Astrocyte of the hippocampus (primary cell): ENCODE measurements at regions not wholly inside any gene's neighbourhood (a gene's known extent, or its start where the extent isn't known, plus 50 kb on each side); places are given as distances from the start of the nearest gene placed in this dataset.
"Not testable (repeated sequence)": the region's sequence is repeated elsewhere in the genome, so short reads cannot be mapped to it uniquely, and the experiment has no call there.

Experiments
- DNase-seq: peaks from one replicate; pipeline ENCODE4 v3.0.0; 2011; ENCODE audit warnings: low read depth, low spot score

DNA sequence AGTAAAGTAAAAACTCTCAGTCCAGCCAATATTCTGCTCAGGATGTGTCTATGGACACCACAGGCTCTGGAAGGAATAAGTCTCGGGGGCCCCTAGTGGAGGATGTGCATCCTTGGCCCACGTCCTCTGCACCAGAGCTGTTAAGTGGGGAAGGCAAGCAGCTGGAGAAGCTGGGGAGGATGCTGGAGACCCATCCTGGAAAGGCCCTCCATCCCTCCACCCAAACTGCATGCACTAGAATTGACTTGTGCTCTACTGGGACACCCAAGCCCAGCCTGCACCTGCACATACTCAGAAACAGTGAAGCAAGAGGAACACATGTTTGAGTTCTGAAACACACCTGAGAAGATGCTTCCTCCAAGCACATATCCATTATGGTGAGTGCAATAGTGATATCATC lies 307.8 kb downstream of the TSHZ3 start:
- no peak for DNase-seq

DNA sequence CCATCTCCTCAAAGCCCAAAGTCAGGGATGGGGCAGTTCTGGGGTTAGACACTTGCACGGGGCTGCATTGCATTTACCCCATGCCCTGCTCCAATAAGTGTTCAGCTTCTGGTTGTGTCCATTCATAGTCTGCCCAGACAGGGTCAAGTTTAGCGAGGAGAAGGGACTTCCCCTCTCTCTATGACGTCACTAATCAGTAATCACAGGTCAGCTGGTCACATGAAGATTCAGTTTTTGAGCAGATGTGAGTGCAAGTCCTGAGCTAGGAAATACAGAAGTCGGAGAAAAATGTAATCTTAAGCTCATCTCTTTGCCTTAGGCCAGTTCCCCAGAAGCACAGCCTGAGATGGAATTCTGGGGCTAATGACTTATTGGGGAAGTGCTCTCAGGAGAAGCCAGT lies 310.1 kb downstream of the TSHZ3 start:
- no peak for DNase-seq

GRCh38 chr19:31037286-31037980 lies 311.8 kb downstream of the TSHZ3 start:
- DNase-seq = no peak

GRCh38 chr19:31031455-31031854 lies 317.8 kb downstream of the TSHZ3 start:
- DNase-seq = not testable (repeated sequence)

GRCh38 chr19:31023038-31023437 lies 326.2 kb downstream of the TSHZ3 start:
- DNase-seq = no peak

DNA sequence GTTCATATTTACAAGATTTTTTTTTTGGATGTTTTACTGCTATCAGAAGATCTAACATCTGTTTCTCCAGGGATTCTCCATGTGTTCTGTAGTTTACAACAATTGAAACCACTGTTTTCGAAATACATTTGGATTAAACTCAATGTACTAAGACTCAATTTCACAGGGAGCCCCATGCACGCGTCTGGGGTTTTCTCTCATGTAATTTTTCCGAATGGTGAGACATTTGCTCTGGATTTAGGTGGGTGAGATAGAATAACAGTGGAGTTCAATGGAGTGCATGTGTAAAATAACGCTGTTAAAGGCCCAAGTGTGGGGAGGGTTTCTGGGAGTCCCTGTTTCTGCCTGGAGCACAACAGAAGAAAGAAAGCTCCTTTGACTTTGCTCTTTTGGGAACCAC lies 330.3 kb downstream of the TSHZ3 start:
- DNase-seq = no peak

- DNase-seq = no peak
Observed at GRCh38 chr19:31015778-31016177, 333.5 kb downstream of the TSHZ3 start.

- no peak for DNase-seq
Observed at GRCh38 chr19:31014668-31015067, 334.6 kb downstream of the TSHZ3 start.

DNA sequence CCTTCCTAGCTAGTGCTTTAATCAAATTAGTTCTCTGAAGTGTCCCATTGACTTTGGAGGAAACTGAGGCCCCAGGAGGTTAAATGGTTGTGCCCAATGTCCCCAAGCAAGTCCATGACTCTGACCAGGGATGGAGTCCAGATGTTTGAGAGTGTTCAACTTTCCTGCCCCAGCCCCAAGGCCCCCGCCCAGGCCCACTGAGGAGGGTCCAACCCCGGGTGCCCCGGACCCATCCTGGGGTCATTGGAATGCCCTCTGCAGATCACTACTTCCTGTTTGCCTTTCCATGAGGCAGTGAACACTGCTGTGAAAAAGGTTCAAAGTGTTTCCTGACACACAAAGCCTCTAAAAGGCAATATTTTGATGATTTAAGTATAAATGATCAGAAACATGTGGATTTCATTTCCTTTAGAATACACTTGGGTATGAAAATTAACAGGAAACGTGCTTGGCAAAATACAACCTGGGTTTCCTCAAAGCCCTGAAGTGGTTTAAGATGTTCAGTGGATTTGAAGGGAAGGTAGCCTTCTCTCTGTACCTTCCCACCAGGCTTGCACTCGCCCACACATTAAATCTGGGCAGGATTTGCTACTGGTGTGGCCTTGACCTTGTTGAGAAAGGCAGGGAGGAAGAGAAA lies 335.7 kb downstream of the TSHZ3 start:
- no peak for DNase-seq

DNA sequence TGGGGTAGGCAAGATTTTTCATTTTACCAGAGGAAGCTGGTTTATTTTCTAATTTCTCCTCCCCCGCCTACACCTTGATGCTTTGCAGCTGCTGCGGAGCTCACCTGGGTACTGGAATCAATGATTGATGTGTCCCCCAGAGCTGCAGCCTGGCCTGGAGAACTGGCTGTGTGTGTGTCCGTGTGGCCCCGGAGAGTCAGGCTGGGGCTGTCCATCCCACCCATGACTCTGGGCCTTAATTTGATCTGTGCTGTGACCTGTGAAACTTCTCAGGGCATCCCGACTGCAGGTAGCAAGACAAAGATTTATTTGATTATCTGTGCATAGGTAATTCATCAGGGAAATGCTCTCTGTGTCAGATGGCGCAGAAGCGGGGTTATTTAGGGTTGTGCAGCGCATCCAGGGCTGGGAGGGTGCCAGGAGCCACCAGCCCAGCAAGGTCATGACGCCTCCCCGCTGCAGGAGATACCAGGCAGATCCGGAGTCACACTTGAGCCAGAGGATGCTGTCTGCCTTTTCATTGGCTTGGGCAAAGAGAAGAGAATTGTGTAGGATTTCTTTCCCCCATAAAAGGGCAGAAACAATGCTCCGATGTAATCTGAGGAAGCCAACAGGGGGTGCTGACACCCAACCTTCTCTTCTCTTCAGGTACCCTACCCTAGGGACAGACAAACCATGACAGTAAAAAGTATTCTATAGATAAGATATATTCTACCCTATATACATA lies 346.6 kb downstream of the TSHZ3 start:
- no peak for DNase-seq

GRCh38 chr19:31001991-31002390 lies 347.2 kb downstream of the TSHZ3 start:
- no peak for DNase-seq

- no peak for DNase-seq
Observed at GRCh38 chr19:31000913-31001312, 348.3 kb downstream of the TSHZ3 start.

- DNase-seq = no peak
Observed at GRCh38 chr19:30999726-31000125, 349.5 kb downstream of the TSHZ3 start.

- no peak for DNase-seq
Observed at GRCh38 chr19:30997222-30997621, 352.0 kb downstream of the TSHZ3 start.

GRCh38 chr19:30978639-30979038 lies 370.6 kb downstream of the TSHZ3 start:
- DNase-seq = no peak

DNA sequence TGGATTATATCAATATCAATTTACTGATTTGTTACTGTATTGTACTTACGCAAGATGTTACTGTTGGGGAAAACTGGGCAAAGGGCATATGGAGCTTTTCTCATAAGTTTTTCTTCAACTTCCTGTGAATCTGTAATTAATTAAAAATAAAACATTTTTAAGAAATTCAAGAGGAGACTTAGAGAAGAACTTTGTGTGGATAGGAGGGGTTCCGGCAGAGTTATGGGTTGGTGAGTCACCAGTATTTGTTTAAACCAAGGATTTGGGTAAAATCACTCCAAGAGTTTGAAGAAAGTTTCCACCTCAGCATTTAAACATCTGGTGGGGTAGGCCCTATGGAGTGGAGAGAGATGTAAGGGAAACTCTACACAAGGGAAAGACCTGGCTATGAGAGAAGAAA lies 379.6 kb downstream of the TSHZ3 start:
- no peak for DNase-seq

GRCh38 chr19:30968841-30969399 lies 380.3 kb downstream of the TSHZ3 start:
- no peak for DNase-seq

GRCh38 chr19:30968210-30968609 lies 381.0 kb downstream of the TSHZ3 start:
- no peak for DNase-seq

GRCh38 chr19:30966486-30966885 lies 382.8 kb downstream of the TSHZ3 start:
- no peak for DNase-seq

GRCh38 chr19:30959011-30959410 lies 390.2 kb downstream of the TSHZ3 start:
- no peak for DNase-seq

GRCh38 chr19:30955112-30956104 lies 393.8 kb downstream of the TSHZ3 start:
- DNase-seq = no peak
